ENCODE measurements at regions not wholly inside any gene's neighbourhood (a gene's known extent, or its start where the extent isn't known, plus 50 kb on each side); places are given as distances from the start of the nearest gene placed in this dataset.
"Not testable (repeated sequence)": the region's sequence is repeated elsewhere in the genome, so short reads cannot be mapped to it uniquely, and the experiment has no call there.

DNA sequence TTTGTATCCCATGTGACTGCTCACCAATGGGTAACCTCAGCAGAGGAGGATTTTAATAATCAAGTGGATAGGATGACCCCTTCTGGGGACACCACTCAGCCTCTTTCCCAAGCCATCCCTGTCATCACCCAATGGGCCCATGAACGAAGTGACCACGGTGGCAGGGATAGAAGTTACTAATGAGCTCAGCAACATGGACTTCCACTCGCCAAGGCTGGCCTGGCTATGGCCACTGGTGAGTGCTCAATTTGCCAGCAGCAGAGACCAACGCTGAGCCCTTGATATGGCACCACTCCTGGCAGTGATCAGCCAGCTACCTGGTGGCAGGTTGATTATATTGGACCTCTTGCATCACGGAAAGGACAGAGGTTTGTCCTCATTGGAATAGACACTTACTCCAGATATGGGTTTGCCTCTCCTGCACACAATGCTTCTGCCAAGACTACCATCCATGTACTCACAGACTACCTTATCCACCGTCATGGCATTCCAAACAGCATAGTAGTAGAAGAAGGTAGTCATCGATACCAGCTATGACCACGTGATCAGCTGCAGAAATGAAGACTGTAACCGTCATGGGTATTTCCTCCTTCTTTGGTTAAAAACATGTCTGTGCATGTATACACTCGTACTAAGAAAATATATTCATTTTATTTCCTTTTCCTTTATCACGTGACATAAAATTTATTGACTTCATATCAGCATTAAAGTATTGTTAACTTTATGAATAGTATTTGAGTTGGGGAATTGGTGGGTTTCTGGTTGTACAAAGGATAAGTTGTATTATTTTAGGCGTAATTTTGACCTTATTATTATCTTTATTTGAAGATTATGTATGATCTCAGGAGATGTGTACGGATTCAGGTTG, 562.6 kb downstream of the PTPRU start:
- Histone ChIP-seq H3K27ac (no peak overlapping the region), H3K27me3 (peaks cover 40% of the 10 kb centered on the region), H3K4me3 (no peak overlapping the region), H3K9me3 (peaks cover 0 to 24% (median 0%) of the 10 kb centered on the region in 3 donors), H3K36me3 (no peaks in the 10 kb centered on the region), H3K4me1 (peaks cover 0 to 9% (median 4%) of the 10 kb centered on the region in 3 donors)
- ATAC-seq: no peak
- no peak for TF ChIP-seq POLR2AphosphoS5 (IDR thresholded peaks at IDR 0.05)
- no peak for TF ChIP-seq EP300 (IDR thresholded peaks at IDR 0.05)
- no peak for TF ChIP-seq POLR2A (IDR thresholded peaks at IDR 0.05)
- TF ChIP-seq, protein P1, sequence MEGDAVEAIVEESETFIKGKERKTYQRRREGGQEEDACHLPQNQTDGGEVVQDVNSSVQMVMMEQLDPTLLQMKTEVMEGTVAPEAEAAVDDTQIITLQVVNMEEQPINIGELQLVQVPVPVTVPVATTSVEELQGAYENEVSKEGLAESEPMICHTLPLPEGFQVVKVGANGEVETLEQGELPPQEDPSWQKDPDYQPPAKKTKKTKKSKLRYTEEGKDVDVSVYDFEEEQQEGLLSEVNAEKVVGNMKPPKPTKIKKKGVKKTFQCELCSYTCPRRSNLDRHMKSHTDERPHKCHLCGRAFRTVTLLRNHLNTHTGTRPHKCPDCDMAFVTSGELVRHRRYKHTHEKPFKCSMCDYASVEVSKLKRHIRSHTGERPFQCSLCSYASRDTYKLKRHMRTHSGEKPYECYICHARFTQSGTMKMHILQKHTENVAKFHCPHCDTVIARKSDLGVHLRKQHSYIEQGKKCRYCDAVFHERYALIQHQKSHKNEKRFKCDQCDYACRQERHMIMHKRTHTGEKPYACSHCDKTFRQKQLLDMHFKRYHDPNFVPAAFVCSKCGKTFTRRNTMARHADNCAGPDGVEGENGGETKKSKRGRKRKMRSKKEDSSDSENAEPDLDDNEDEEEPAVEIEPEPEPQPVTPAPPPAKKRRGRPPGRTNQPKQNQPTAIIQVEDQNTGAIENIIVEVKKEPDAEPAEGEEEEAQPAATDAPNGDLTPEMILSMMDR (IDR thresholded peaks at IDR 0.05): no peak
- 83 to 85% methylated on average over 10 to 12 of the region's 13 CpGs for WGBS, 2 donors (ENCODE audit: low coverage in 1 of 2)

DNA sequence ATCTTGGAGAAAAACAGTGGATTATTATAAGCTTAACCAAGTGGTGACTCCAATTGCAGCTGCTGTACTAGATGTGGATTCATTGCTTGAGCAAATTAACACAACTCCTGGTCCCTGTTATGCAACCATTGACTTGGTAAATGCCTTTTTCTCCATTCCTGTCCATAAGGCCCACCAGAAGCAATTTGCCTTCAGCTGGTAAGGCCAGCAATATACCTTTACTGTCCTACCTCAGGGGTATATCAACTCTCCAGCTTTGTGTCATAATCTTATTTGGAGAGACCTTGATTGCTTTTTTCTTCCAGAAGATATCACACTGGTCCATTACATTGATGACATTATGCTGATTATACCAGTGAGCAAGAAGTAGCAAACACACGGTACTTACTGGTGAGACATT, 560.8 kb downstream of the PTPRU start:
- ATAC-seq, H3K4me3 ChIP-seq, H3K27ac ChIP-seq, H3K36me3 ChIP-seq, H3K4me1 ChIP-seq: not testable (repeated sequence)
- H3K27me3 ChIP-seq: peaks cover 36% of the 10 kb centered on the region
- WGBS, 2 donors (ENCODE audit: low coverage in 1 of 2): 85 to 100% methylated on average over 1 of the region's 1 CpG
- H3K9me3 ChIP-seq: peaks cover 0 to 24% (median 0%) of the 10 kb centered on the region in 3 donors

DNA sequence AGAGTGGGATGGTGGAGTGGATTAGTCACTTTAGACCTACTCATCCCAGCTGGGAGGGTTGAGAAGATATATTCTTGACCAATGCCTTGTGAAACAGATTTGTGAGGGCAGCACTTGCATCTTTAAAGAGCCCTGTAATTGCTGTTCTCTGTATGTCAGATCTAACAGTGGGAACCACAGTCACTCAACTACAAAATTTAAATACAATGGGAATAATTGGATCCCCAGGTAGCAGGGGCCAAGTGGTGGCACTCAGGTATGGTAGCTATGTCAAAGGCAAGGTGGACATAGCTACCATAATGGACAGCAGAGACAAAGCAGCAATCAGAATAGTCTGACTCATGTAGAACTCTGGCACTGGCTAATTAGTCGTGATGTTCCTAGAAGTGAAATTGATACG, 559.6 kb downstream of the PTPRU start:
- not testable (repeated sequence) for H3K4me3 ChIP-seq, ATAC-seq, H3K36me3 ChIP-seq, H3K27ac ChIP-seq, H3K4me1 ChIP-seq
- Histone ChIP-seq H3K27me3 (peaks cover 35% of the 10 kb centered on the region), H3K9me3 (peaks cover 0 to 24% (median 0%) of the 10 kb centered on the region in 3 donors)
- 85 to 91% methylated on average over 2 of the region's 2 CpGs for WGBS, 2 donors (ENCODE audit: low coverage in 1 of 2)

DNA sequence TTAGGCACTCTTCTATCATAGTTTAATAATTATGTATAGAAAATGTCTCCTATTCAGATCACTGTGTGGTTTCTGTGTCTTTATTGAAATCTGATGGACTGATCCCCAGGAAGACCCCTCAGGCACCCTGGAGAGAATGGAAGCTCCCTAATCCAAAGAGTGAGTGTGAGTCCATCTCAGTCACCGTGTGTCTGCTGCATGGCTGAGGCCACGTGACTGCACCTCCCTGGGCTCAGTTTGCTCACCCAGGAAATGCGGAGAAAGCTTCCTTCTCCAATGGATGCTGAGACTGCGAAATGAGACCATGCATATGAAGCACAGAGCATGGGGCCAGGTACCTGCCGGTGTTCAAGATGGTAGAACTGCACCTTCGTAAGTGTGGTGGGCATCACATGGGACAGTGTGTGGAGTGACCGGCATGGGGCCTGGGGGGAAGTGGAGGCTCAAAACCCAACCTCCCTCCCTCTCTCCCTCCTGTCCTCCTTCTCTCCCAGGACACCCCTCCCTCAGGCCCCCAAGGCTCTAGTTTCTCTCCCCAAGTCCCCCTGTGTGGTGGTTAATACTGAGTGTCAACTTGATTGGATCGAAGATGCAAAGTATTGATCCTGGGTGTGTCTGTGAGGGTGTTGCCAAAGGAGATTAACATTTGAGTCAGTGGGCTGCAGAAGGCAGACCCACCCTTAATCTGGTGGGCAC, 557.5 kb downstream of the PTPRU start:
- TF ChIP-seq POLR2AphosphoS5 (IDR thresholded peaks at IDR 0.05): no peak
- TF ChIP-seq EP300 (IDR thresholded peaks at IDR 0.05): no peak
- no peak for TF ChIP-seq POLR2A (IDR thresholded peaks at IDR 0.05)
- TF ChIP-seq, protein P1 (IDR thresholded peaks at IDR 0.05): no peak
- Histone ChIP-seq H3K36me3 (no peaks in the 10 kb centered on the region), H3K4me1 (no peaks in the 10 kb centered on the region), H3K9me3 (peaks cover 0 to 24% (median 0%) of the 10 kb centered on the region in 3 donors), H3K27ac (no peak overlapping the region), H3K4me3 (no peak overlapping the region), H3K27me3 (peaks cover 32% of the 10 kb centered on the region)
- 87% methylated on average over 3 of the region's 8 CpGs; no CpG with 5 or more reads in 1 of the 2 donors for WGBS, 2 donors (ENCODE audit: low coverage in 1 of 2)
- no peak for ATAC-seq

DNA sequence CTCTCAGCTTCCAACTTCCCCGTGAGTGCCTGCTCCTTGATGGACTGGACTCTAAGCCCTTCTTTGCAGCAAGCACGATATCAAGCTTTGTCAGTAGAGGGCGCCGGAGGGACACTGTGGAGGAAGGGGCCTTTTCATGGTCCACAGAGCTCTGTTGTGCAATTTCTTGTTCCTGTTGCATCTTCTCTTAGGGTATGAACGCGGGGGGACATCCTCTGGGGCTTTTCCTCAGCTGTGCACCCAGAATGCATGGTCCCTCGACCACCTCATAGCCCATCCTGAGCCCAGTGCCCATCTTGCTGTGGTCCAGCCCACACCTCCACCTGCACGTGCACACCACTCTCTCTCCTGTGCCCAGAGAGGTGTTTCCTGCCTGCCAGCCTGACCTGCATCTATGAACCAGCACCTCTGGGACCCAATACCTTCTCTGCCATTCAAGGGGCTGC, 556.8 kb downstream of the PTPRU start:
- Histone ChIP-seq H3K4me3 (no peak overlapping the region), H3K36me3 (no peaks in the 10 kb centered on the region), H3K27ac (no peak overlapping the region), H3K9me3 (peaks cover 0 to 24% (median 0%) of the 10 kb centered on the region in 3 donors), H3K27me3 (peaks cover 33% of the 10 kb centered on the region), H3K4me1 (no peaks in the 10 kb centered on the region)
- 0 to 12% methylated on average over 5 to 7 of the region's 8 CpGs for WGBS, 2 donors (ENCODE audit: low coverage in 1 of 2)
- peak; percentile 43 for ATAC-seq
- TF ChIP-seq POLR2A (IDR thresholded peaks at IDR 0.05) (no peak), EP300 (IDR thresholded peaks at IDR 0.05) (no peak)
- TF ChIP-seq, protein P1 (IDR thresholded peaks at IDR 0.05): peak in 3 of 4 experiments; percentile 36 to 79 (median 65)
